ENCODE measurements at regions not wholly inside any gene's neighbourhood (a gene's known extent, or its start where the extent isn't known, plus 50 kb on each side); places are given as distances from the start of the nearest gene placed in this dataset.

GRCh38 chr4:107130157-107130556 lies 94.0 kb upstream of the DKK2 start:
- TF ChIP-seq CTCF (IDR thresholded peaks at IDR 0.05; ENCODE audit: poor library complexity, severe bottlenecking) (no peak), MXI1 (conservative IDR thresholded peaks at IDR 0.05; ENCODE audit: poor library complexity, severe bottlenecking) (no peak)

All from neural cell (in vitro differentiated cells).